Panc1 (cell line): ENCODE measurements at regions not wholly inside any gene's neighbourhood (a gene's known extent, or its start where the extent isn't known, plus 50 kb on each side); places are given as distances from the start of the nearest gene placed in this dataset.

Experiments used
- TF ChIP-seq, protein P1 (sequence below): fragments of 450-650 bp; IDR thresholded peaks from 2 replicates; pipeline ENCODE4 v1.5.1; 2017; ENCODE audit warnings: mild to moderate bottlenecking
- TF ChIP-seq, protein P2 (sequence below), 2 experiments: IDR thresholded peaks; 2 replicates each; pipeline ENCODE4 v1.6.1; 2011 to 2012; ENCODE audit warnings: low read depth in 2 of 2, control low read depth in 1 of 2, low read length in 1 of 2, mild to moderate bottlenecking in 1 of 2, moderate library complexity in 1 of 2; ENCODE audit not compliant: insufficient read depth in 1 of 2

DNA sequence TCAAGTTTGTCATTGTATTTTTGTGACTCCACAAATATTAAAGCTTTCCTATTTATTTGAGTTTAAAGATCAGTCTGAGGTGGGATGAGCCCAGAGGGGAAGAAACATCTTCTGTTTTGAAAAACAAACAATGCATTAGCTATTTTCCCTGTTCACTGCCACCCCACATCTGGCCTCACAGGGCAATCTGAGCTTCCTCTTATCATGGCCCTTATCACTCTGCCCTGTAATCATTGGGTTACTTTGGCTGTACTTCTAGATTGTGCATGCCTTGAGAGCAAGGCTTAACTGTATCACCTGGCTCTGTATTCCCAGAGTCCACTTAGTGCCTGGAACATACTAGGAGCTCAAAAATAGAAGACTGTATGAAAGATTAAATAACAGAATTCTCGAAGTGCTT, 241.6 kb upstream of the NT5C1B start:
- TF ChIP-seq, protein P1, sequence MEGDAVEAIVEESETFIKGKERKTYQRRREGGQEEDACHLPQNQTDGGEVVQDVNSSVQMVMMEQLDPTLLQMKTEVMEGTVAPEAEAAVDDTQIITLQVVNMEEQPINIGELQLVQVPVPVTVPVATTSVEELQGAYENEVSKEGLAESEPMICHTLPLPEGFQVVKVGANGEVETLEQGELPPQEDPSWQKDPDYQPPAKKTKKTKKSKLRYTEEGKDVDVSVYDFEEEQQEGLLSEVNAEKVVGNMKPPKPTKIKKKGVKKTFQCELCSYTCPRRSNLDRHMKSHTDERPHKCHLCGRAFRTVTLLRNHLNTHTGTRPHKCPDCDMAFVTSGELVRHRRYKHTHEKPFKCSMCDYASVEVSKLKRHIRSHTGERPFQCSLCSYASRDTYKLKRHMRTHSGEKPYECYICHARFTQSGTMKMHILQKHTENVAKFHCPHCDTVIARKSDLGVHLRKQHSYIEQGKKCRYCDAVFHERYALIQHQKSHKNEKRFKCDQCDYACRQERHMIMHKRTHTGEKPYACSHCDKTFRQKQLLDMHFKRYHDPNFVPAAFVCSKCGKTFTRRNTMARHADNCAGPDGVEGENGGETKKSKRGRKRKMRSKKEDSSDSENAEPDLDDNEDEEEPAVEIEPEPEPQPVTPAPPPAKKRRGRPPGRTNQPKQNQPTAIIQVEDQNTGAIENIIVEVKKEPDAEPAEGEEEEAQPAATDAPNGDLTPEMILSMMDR: no peak
- TF ChIP-seq, protein P2, sequence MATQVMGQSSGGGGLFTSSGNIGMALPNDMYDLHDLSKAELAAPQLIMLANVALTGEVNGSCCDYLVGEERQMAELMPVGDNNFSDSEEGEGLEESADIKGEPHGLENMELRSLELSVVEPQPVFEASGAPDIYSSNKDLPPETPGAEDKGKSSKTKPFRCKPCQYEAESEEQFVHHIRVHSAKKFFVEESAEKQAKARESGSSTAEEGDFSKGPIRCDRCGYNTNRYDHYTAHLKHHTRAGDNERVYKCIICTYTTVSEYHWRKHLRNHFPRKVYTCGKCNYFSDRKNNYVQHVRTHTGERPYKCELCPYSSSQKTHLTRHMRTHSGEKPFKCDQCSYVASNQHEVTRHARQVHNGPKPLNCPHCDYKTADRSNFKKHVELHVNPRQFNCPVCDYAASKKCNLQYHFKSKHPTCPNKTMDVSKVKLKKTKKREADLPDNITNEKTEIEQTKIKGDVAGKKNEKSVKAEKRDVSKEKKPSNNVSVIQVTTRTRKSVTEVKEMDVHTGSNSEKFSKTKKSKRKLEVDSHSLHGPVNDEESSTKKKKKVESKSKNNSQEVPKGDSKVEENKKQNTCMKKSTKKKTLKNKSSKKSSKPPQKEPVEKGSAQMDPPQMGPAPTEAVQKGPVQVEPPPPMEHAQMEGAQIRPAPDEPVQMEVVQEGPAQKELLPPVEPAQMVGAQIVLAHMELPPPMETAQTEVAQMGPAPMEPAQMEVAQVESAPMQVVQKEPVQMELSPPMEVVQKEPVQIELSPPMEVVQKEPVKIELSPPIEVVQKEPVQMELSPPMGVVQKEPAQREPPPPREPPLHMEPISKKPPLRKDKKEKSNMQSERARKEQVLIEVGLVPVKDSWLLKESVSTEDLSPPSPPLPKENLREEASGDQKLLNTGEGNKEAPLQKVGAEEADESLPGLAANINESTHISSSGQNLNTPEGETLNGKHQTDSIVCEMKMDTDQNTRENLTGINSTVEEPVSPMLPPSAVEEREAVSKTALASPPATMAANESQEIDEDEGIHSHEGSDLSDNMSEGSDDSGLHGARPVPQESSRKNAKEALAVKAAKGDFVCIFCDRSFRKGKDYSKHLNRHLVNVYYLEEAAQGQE (IDR thresholded peaks at IDR 0.05; ENCODE audit: insufficient read depth in 1 of 2, low read depth in 2 of 2, low read length in 1 of 2): no peak
